Hematopoietic multipotent progenitor cell treated with erythropoietin and hydrocortisone succinate and interleukin-3 and kit ligand, for 17 days (in vitro differentiated cells): ENCODE measurements at regions not wholly inside any gene's neighbourhood (a gene's known extent, or its start where the extent isn't known, plus 50 kb on each side); places are given as distances from the start of the nearest gene placed in this dataset.

Experiments
- DNase-seq: peaks from one replicate; pipeline ENCODE4 v3.0.0-alpha.2; 2015; ENCODE audit warnings: low spot score

DNA sequence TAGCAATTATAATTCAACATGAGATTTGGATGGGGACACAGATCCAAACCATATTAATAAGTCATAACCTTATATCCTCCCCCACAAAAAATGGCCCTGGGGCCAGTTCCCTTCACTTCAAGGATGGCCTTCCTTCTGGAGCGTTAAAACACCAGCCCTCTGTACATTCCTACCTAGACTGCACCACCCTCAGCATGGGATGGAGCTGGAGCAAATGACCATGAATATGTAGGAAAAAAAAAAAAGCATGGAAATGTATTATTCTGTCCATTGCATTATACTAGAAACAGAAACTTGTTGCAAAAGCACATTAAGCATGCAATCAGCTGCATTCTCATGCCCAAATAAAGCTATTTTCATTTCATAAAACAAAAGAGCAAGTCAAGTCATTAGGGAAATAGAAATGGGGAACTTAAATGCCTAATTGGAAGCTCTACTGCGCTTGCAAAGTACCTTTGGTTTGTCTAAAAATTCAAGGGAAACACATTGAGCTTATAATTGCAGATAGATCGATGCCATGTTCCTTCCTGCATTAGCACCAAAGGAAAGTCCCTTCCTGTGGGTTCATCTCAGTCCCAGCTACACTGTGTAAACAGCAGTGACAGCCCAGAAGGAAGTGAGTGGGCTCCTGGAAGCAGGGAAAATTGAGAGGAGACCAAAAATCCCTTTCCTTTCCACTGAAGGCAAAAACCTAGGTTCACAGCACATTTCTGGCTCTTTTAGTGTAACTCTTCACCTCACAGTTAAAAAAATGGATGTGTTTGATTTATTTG lies 252.0 kb upstream of the KLHL29 start:
- DNase-seq = no peak

DNA sequence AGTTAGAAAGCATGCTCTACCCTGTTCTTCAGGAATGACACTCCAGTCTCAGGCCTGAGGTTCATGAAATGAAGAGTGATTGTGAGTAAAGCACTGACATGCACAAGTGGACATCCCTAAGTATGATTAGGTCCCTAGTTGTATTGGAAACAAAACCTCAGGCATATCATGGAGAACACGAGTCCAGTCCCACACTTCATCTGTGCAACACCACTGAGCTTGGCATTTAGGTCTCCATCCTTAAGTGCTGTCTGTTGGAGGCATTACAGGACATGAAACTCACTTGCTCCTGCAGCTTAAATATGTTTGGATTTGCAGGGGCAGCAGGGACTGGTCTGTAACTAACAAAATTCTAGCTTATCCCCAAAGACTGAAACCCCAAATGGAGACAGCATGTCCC lies 250.3 kb upstream of the KLHL29 start:
- no peak for DNase-seq

DNA sequence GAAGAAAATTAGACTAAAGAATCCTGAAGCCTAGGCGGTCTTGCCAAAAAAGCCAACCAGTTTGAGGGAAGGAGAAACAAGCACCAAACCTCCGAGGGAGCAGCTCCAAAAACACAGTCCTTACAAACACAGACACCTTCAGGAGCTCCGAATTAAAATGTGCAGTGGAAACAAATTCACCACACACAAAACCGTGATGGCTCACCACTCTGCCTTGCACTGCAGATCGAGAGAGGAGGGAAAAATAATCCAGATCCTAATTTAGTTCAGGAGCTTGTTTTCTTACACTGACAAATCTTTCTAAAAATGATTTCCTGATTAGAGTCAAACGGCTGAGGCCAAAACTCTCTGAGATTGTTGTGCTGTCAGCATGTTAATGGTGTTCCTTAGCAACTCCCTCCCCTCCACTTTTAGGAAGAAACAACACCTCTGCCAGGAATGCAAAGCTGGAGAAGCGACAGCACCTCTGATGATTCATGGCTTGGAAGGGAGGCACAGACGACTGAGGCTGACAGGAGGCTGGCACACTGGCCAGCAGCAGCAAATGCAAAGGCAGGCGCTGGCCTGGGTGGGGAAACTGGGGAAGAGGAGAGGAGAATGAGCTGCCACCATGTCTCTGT lies 249.4 kb upstream of the KLHL29 start:
- DNase-seq = no peak

DNA sequence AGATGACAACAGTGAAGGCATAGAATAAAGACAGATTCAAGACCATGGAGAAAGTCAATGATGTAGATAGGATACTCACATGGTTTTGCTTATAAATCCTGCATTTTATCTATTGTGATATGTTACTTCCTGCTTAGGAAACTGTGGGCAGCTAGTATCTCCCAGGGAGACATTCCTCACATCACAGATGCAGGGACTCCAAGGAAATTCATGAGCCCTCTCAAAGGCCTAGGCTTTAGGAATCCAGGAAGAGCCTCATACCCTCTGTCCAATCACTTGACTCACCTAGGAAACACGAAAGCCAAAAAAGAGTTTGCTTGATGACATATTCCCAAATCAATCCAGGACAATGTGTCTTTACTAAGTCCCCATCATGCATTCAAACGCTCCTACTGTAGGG lies 247.8 kb upstream of the KLHL29 start:
- no peak for DNase-seq

DNA sequence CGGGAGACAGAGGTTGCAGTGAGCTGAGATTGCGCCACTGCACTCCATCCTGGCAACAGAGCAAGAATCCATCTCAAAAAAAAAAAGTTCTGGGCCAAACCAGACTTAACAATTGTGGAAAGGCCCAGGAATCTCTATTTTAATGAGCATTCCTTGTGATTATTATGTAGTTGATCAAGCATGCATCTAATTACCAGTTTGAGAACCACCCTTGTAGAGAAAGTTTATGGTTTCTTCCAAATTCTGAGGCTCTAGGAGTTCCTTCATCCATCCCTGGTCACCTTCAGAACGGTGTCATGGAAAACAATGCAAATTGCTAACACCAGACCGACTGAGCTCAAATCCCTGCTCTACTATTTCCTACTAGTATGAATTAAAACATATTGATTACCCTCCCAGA lies 246.3 kb upstream of the KLHL29 start:
- DNase-seq = no peak

DNA sequence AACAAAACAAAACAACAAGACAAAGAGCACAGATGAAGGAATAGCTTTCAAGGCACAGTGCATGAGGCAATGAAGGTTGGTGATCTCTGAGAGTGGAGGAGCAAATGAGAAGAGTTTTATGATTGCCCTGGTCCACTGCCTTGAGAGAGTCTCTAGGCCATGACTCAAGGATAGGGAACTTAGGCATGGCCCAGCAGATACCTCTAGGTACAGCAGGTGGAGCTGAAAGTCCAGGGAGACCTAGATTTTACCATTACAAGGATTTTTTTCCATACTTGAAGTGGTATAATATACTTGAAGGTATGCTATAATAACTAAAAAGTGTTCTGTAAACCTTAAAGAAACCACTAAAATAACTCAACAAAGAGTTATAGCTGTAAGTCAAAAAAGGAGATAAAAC lies 239.5 kb upstream of the KLHL29 start:
- no peak for DNase-seq

DNA sequence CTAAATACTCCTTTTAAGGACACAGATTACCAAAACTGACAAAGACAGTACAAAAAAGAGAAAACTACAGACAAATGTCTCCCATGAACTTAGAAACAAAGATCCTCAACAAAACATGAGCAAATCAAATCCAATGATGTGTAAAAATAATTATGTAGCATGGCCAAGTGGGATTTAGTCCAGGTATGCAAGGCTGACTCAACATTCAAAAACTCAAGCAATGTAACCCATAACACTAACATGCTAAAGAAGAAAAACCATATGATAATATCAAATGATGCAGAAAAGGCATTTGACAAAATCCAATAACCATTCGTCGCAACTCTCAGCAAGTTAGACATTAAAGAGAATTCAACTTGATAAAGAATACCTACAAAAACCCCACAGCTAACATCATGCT lies 239.0 kb upstream of the KLHL29 start:
- DNase-seq = no peak

DNA sequence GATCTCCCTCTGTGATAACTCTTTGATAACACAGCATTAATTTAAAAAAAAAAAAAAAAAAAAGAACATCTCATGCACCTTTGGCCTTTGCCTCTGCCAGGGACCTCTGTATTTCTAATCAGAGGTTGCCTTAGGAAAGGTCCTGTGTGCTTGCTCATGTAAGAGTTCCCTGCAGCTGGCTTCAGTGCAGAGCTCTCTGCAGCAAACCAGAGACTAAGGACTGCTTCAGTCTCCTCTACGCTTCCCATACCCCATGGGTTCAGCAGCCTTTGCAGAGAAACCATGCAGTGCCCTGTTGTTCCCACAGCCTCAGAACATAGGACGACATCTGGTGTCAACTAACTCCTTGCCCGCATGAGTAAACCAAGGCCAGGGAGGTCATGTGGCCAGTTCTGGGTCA lies 236.6 kb upstream of the KLHL29 start:
- no peak for DNase-seq

DNA sequence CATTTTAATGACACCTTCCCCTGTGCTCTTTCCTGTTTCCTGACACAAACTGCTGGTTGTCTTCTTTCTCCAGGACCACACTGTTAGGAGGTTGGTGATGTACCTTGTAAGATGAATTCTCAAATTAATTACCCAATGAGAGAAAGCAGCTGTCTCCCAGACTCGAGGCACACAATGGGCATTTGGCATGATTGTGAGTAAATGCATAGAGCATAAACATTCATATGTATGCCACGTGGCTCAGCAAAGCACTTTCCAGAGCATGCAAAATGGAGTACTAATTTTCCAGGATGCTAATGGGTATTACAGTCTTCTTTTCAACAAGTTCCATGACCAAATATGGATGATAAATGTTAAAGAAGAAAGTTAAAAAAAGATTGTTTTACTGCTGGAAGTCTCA lies 235.2 kb upstream of the KLHL29 start:
- no peak for DNase-seq

DNA sequence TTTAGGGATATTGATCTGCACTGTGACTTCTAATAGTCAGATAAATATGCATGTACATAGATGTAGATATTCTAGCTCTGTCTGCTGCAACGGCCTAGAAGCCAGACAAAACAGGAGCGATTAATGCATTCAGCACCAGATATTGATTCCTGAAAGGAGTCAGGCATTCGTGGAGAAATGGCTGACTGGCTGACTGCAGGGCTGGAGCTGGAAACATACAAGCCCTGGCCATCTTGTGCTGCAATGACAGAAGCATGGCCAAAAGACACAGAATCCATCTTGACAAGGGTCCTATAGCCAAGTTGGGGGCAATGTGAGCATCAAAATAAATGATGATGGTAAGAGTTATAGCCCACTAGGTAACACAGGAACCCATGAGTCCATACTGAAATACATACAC lies 231.5 kb upstream of the KLHL29 start:
- DNase-seq = no peak

DNA sequence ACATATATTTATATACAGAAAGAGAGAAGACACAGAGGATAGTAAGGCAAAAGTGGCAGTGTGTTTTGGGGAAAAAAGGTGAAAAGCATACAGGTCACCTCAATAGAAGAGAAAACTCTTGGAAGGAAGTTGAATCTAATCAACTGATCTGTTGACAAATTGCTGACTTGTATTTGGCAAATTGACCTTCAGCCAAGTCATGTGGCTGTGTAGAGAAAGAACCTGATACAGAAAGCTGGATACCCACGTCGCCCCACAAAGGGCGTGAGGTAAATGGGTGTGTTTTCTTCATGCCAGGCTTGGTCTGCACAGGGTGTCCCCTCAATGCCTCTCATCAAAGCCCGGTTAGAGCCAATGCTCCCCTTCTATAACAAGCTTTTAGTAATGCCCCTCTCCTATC lies 230.0 kb upstream of the KLHL29 start:
- no peak for DNase-seq

DNA sequence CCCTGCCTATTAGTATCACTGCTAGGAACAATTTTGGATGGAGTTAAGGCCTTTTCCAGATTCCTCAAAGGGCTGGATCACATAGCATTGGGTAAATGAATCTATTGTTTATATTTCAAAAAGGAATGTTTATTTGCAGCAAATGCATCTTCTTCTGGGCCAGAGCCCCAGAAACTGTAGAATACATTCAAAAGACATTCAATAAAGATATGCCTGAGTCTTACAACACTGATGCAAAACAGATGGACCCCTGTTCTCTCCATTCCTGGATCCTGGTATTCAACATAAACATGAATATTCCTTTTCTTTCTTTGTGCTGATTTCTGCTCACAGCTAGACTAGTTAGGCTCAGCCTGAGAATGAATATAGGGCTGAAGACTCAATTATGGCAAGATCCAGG lies 227.2 kb upstream of the KLHL29 start:
- DNase-seq = no peak

DNA sequence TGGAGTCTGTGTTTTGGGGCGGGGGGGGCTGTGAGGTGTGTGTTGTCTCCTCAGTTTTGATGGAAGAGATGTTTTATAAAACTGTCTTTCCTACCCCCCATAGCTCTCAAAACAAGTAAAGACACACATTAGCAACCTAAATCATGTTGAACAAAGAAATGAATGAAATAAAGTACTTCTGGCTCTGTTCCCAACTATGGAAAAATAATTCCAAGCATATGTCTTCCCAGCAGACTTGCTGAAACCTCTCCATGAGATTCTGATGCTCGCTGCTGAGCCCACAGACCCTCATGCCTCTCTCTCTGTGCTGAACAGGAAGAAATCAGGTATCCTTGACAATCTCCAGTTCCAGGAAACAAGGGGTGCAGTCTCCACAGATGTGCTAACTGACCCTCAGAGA lies 226.7 kb upstream of the KLHL29 start:
- no peak for DNase-seq

DNA sequence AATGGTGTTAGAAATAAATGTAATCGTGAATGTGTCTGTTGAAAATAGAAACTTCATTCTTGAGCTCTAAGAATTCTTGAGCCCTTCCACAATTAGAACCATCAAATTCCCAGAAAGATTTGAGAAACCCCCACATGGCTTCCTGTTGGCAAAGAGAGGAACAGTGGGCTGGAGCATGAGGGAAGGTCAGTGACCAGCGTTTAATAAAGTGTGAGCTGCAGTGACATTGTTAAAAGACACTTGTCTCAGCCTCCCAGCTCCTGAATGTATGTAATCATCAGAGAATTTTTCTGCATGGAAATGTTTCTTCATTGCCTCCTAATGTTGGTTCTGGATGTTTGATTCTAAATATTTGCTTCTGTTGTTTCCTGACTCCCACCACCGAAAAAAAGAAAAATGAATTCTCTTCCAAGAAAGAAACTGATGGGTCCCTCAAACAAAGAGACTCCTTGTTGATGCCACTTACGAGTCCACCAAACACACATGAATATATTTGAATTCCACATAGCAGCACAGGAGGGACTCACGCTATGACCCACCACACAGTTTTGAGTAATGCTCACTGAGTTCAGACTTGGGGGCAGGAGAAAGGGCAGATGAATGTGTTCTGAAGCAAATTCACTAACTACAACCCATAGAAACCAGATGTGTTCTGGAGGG lies 225.1 kb upstream of the KLHL29 start:
- no peak for DNase-seq

DNA sequence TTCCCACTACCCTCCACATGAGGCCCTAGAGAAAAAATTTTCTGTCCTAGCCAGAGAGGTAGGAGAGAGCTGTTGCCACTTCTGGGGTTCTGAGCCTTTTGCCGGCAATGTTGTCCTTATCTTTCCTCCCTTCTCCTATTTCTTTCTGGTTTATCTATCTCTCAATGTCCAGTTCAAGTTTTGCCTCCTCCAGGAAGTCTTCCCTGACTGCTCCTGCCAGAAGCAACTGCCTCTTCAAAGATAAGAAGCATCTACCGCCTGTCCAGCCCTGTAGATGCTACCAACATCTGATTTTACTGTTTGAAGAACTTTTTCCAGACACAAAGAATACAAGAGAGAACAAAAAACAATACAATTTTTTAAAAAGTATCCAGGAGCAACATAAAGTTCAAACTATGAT lies 220.8 kb upstream of the KLHL29 start:
- no peak for DNase-seq

DNA sequence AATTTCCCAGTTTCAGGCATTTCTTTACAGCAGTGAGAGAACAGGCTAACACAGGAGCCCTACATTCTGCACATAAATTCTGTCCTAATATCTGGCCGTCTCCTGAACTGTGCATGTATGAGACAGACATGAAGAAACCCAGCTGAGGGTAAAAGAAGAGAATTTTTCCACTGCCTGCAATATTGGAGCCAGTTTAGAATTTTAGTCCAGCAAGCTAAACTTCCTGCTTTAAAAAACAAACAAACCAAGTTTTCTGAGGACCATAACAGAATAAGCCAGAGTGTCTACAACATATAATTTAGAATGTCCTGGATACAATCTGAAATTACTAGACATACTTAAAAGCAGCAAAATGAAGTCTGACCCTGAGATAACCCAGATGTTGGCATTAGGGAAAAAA lies 215.1 kb upstream of the KLHL29 start:
- no peak for DNase-seq

DNA sequence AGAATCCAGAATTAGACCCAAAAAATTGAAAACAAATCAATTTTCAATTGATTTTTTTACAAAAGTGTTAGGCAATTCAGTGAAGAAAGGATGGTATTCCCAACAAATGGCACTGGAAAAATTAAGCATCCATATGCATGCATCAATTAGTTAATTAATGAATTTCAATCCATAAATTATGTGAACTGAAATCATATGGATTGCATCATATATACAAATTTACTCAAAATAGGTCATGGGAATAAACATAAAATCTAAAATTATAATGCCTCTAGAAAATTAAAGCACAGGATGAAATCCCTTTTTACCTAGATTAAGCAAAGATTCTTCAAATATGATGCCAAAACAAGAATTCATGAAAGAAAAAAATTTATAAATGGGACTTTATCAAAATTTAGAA lies 213.9 kb upstream of the KLHL29 start:
- no peak for DNase-seq

DNA sequence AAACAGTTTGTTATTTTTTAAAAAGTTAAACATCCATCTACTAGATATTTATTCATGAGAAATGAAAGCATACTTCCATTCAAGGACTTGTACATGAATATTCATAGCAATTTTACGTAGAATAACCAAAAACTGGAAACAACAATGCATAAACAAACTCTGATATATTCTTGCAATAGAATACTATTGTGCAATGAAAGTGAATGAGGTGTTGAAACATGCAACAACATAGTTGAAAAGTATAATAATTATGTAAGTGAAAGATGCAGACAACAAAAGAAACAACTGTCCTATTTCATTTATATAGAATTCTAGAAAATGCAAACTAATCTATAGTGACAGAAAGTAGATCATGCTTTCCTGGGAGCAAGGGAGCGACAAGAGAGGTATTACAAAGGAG lies 206.6 kb upstream of the KLHL29 start:
- DNase-seq = no peak

DNA sequence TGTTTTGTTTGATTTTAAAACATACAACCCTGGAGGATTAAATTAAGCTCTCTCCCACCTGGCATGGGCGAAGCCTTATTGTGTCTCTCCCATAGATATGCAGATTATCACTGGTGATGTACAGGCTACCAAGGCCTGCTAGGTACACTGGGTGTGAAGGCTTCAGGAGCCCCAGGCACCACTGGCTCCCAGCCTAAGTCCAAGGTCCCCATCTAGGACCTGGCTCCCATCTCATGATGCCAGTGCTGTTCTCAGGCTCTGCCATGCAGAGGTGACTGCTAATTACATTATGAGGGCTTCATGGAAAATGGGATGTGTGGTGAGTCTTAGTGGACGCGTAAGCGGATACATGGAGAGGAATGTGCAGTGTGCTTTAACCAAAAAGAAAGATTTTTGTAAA lies 201.2 kb upstream of the KLHL29 start:
- no peak for DNase-seq

DNA sequence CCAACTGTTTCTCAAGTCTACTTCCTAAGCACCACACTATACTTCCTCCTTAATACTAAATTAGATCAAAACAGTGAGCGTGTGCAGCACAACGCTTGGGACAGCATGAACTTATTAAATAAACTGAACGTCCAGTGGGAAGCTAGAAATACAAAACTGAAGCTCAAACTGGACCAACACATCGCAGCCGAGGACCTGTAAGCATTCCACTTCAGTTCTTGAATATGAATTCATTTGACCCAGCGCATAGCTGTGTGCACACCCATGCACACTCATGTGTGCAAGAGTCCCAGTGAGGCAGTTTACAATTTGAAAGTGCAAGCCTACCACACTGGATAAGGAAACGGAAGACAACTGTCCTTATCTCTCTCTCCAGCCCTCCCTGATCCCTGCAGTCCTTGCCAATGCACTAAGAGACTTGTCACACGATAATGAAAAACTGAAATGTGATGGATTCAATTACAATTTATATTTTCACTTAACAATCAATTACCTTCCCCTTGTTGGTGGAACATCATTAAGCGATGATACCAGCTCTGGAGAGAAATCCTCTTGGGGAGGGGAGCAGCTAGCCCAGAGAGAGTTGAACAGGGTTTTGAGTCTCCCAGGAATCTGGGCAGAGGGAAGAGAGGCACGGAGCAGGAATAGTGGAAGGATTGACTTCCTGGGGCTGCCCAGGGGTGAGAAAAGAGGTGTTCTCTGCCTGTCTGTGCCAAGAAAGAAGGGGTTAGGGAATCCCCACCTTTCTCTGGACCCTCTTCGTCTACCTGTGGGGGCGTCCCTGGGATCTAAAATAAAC lies 186.5 kb upstream of the KLHL29 start:
- DNase-seq = no peak

DNA sequence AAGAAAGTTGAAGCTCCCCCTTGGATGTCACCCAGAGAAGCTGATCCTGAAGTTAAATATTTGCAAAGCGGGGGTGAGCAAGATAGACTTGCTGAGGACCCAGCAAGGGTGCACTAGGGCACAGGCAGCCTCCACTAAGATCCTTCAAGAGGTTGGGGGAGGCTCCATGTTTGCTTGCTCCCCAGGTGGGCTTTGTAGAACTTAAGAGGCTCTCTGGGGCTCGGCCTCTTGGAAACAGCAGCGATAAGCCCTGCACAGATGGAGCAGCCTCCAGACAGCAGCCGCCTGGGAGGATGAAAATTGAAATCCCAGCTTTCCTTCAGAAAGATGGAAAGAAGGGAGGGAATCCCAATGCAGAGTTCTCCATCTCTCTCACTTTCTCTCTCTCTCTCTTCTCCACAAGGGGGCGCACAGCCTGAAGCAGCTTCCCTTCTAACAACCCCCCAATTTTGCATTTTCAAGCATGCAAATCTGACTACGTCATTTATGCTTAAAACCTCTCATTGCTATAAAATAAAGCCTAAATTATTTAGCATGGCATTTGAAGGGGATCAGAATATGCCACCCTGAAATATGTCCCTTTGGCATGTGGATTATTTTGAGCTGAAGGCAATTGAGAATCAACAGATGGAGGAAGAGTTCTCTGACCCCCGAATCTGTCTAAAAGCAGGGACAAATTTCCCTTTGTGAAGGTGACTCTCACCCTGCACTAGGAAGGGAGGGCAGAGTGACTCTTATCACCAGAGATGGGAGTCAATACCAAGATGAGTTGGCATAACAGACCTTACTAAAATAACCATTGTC lies 185.7 kb upstream of the KLHL29 start:
- DNase-seq = peak; percentile 9
